H1 (cell line): ENCODE measurements at regions not wholly inside any gene's neighbourhood (a gene's known extent, or its start where the extent isn't known, plus 50 kb on each side); places are given as distances from the start of the nearest gene placed in this dataset.

ENCODE experiments used
- EP300 ChIP-seq, 2 experiments: IDR thresholded peaks; 1 replicate in 1 of 2; 2 replicates in 1 of 2; pipeline ENCODE4 v1.6.1; 2011 to 2012; ENCODE audit warnings: low read depth in 2 of 2, low read length in 2 of 2, mild to moderate bottlenecking in 2 of 2, borderline replicate concordance in 1 of 2, inconsistent platforms in 1 of 2, moderate library complexity in 1 of 2
- NANOG ChIP-seq: IDR thresholded peaks from 2 replicates; pipeline ENCODE4 v1.6.1; 2011; ENCODE audit warnings: low read length, low read depth, mild to moderate bottlenecking, inconsistent platforms; ENCODE audit not compliant: insufficient read depth, poor library complexity, severe bottlenecking
- YY1 ChIP-seq: IDR thresholded peaks from 2 replicates; pipeline ENCODE4 v1.6.1; 2011; ENCODE audit warnings: low read depth, mild to moderate bottlenecking, low read length

DNA sequence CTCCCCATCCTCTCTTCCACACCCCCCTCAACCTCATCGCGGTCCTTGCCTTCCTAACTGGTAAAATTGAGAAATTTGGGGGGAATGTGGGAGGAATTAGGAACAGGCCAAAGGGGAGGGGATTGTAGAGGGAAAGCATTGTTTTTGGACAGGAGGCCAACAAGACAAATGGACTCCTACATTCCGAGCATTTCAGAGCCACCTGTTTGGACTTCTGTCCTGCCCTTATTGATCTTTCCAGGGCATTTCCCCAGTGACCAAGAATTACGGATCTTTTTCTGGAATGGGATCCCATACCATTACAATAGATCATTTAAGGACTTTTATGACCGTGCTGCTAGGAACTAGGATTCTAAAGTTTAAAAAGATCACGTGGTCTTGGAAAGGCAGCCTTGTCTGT, 221.3 kb upstream of the ASIC2 start:
- TF ChIP-seq EP300 (IDR thresholded peaks at IDR 0.05; ENCODE audit: borderline replicate concordance in 1 of 2, low read depth in 2 of 2, low read length in 2 of 2) (no peak), NANOG (no peak), YY1 (no peak)
